ENCODE measurements at regions not wholly inside any gene's neighbourhood (a gene's known extent, or its start where the extent isn't known, plus 50 kb on each side); places are given as distances from the start of the nearest gene placed in this dataset.

GRCh38 chr4:96342790-96343455 is 503.0 kb downstream of the PDHA2 start:
- TF ChIP-seq CTCF (IDR thresholded peaks at IDR 0.05) (no peak), POLR2A (IDR thresholded peaks at IDR 0.05) (no peak)
